Cardiac septum (tissue), 1 donor: ENCODE measurements at regions not wholly inside any gene's neighbourhood (a gene's known extent, or its start where the extent isn't known, plus 50 kb on each side); places are given as distances from the start of the nearest gene placed in this dataset.

ENCODE experiments used
- DNase-seq: peaks from one replicate; pipeline ENCODE4 v3.0.0-alpha.2; 2020; ENCODE audit warnings: low spot score
- intact Hi-C: fragments of 100-400 bp; cut with DNase I; formaldehyde crosslinking; loops from one replicate; pipeline ENCODE4 v1.14.0; 2022
- donor health status: DM: no; HTN: no; CAD: no.

- intact Hi-C loops = no loop called here
- DNase-seq = no peak
These were observed 192.5 kb upstream of the RAG2 start for GRCh38 chr11:36790526-36790925.

- intact Hi-C loops = no loop called here
- no peak for DNase-seq
These were observed 185.8 kb upstream of the RAG2 start for GRCh38 chr11:36783808-36784207.

- intact Hi-C loops = no loop called here
- DNase-seq = no peak
These were observed 181.8 kb upstream of the RAG2 start for GRCh38 chr11:36779791-36780190.

GRCh38 chr11:36777311-36777710 lies 179.3 kb upstream of the RAG2 start:
- intact Hi-C loops = no loop called here

GRCh38 chr11:36775756-36776155 lies 177.7 kb upstream of the RAG2 start:
- DNase-seq = no peak
- intact Hi-C loops = no loop called here

More at GRCh38 chr11:36777311-36777710, 179.3 kb upstream of the RAG2 start:
- DNase-seq = no peak

GRCh38 chr11:36775130-36775529 lies 177.1 kb upstream of the RAG2 start:
- intact Hi-C loops = no loop called here
- no peak for DNase-seq

GRCh38 chr11:36774603-36775002 lies 176.6 kb upstream of the RAG2 start:
- intact Hi-C loops = no loop called here
- no peak for DNase-seq

GRCh38 chr11:36763187-36763586 lies 165.2 kb upstream of the RAG2 start:
- DNase-seq = no peak
- intact Hi-C loops = no loop called here

GRCh38 chr11:36757075-36757474 lies 159.0 kb upstream of the RAG2 start:
- intact Hi-C loops = no loop called here
- no peak for DNase-seq

GRCh38 chr11:36753960-36754359 lies 155.9 kb upstream of the RAG2 start:
- no peak for DNase-seq
- intact Hi-C loops = no loop called here

GRCh38 chr11:36751996-36752395 lies 154.0 kb upstream of the RAG2 start:
- intact Hi-C loops = no loop called here
- DNase-seq = no peak

GRCh38 chr11:36751335-36751781 lies 153.3 kb upstream of the RAG2 start:
- DNase-seq = no peak
- intact Hi-C loops = no loop called here

GRCh38 chr11:36750349-36750748 lies 152.3 kb upstream of the RAG2 start:
- no peak for DNase-seq
- intact Hi-C loops = no loop called here

GRCh38 chr11:36748836-36749235 lies 150.8 kb upstream of the RAG2 start:
- intact Hi-C loops = loop anchor here (5.0 kb wide), 1 partner anchor 187 kb away; no protein-coding TSS in a partner anchor
- no peak for DNase-seq

GRCh38 chr11:36746886-36747710 lies 149.1 kb upstream of the RAG2 start:
- intact Hi-C loops = loop anchor here (1.0 to 5.0 kb wide), 2 partner anchors 45 to 185 kb away; no protein-coding TSS in a partner anchor
- peak; percentile 85 for DNase-seq

- intact Hi-C loops = loop anchor here (5.0 kb wide), 1 partner anchor 182 kb away; no protein-coding TSS in a partner anchor
These were observed 146.5 kb upstream of the RAG2 start for GRCh38 chr11:36744375-36745168.

GRCh38 chr11:36743039-36743438 lies 145.0 kb upstream of the RAG2 start:
- intact Hi-C loops = no loop called here

More at GRCh38 chr11:36744375-36745168, 146.5 kb upstream of the RAG2 start:
- peak; percentile 78 for DNase-seq

GRCh38 chr11:36741515-36741914 lies 143.5 kb upstream of the RAG2 start:
- DNase-seq = no peak
- intact Hi-C loops = no loop called here

More at GRCh38 chr11:36743039-36743438, 145.0 kb upstream of the RAG2 start:
- no peak for DNase-seq

- intact Hi-C loops = no loop called here
- no peak for DNase-seq
These were observed 140.3 kb upstream of the RAG2 start for GRCh38 chr11:36738292-36738861.

GRCh38 chr11:36736103-36736502 lies 138.1 kb upstream of the RAG2 start:
- DNase-seq = no peak
- intact Hi-C loops = no loop called here
